ENCODE measurements at regions not wholly inside any gene's neighbourhood (a gene's known extent, or its start where the extent isn't known, plus 50 kb on each side); places are given as distances from the start of the nearest gene placed in this dataset.

GRCh38 chr1:213615226-213615916, 372.4 kb upstream of the PROX1 start:
- H3K36me3 Mint-ChIP-seq (ENCODE audit: insufficient read depth), result no peaks in the 10 kb centered on the region
- no peaks in the 10 kb centered on the region for H3K9me3 Mint-ChIP-seq (ENCODE audit: low read depth)
- H3K4me3 Mint-ChIP-seq (ENCODE audit: low read depth), result no peak overlapping the region
- no peak overlapping the region for H3K27ac Mint-ChIP-seq
- TF ChIP-seq, protein P1, sequence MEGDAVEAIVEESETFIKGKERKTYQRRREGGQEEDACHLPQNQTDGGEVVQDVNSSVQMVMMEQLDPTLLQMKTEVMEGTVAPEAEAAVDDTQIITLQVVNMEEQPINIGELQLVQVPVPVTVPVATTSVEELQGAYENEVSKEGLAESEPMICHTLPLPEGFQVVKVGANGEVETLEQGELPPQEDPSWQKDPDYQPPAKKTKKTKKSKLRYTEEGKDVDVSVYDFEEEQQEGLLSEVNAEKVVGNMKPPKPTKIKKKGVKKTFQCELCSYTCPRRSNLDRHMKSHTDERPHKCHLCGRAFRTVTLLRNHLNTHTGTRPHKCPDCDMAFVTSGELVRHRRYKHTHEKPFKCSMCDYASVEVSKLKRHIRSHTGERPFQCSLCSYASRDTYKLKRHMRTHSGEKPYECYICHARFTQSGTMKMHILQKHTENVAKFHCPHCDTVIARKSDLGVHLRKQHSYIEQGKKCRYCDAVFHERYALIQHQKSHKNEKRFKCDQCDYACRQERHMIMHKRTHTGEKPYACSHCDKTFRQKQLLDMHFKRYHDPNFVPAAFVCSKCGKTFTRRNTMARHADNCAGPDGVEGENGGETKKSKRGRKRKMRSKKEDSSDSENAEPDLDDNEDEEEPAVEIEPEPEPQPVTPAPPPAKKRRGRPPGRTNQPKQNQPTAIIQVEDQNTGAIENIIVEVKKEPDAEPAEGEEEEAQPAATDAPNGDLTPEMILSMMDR (IDR thresholded peaks at IDR 0.05; ENCODE audit: unreplicated experiment), result no peak
- no peak for DNase-seq (ENCODE audit: low spot score, unreplicated experiment)
- peaks cover 3% of the 10 kb centered on the region for H3K27me3 Mint-ChIP-seq
- H3K4me1 Mint-ChIP-seq (ENCODE audit: low read depth), result peaks cover 2% of the 10 kb centered on the region

- Mint-ChIP-seq H3K36me3 (ENCODE audit: insufficient read depth) (no peaks in the 10 kb centered on the region), H3K4me1 (ENCODE audit: low read depth) (peaks cover 6% of the 10 kb centered on the region), H3K9me3 (ENCODE audit: low read depth) (no peaks in the 10 kb centered on the region), H3K4me3 (ENCODE audit: low read depth) (no peak overlapping the region), H3K27me3 (peaks cover 3% of the 10 kb centered on the region), H3K27ac (no peak overlapping the region)
- DNase-seq (ENCODE audit: low spot score, unreplicated experiment), result no peak
- TF ChIP-seq, protein P1 (IDR thresholded peaks at IDR 0.05; ENCODE audit: unreplicated experiment), result no peak
Observed at GRCh38 chr1:213617133-213617532, 370.6 kb upstream of the PROX1 start.

DNA sequence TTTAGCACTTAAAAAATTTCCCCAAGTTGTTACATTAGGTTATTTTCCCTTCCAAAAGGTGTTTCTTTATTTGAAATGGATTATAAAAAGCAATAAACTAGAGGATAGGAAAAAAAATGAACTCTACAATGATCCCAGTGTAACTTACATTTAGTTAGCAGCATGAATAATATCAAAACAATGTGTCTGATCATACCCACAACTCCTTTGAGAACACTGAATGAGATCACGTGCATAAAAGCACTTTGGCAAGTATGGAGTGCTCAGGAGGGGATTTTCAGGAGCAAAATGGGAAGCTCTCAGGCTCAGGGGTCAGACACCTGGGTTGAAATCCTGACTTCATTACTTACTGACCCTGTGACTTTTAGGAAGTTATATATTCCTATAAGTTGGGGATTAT, 369.7 kb upstream of the PROX1 start:
- TF ChIP-seq, protein P1 (IDR thresholded peaks at IDR 0.05; ENCODE audit: unreplicated experiment), result no peak
- peaks cover 3% of the 10 kb centered on the region for H3K27me3 Mint-ChIP-seq
- DNase-seq (ENCODE audit: low spot score, unreplicated experiment), result no peak
- no peak overlapping the region for H3K27ac Mint-ChIP-seq
- peaks cover 6% of the 10 kb centered on the region for H3K4me1 Mint-ChIP-seq (ENCODE audit: low read depth)
- no peak overlapping the region for H3K4me3 Mint-ChIP-seq (ENCODE audit: low read depth)
- H3K36me3 Mint-ChIP-seq (ENCODE audit: insufficient read depth), result no peaks in the 10 kb centered on the region
- H3K9me3 Mint-ChIP-seq (ENCODE audit: low read depth), result no peaks in the 10 kb centered on the region

- no peaks in the 10 kb centered on the region for H3K9me3 Mint-ChIP-seq (ENCODE audit: low read depth)
- peaks cover 3% of the 10 kb centered on the region for H3K27me3 Mint-ChIP-seq
- H3K4me1 Mint-ChIP-seq (ENCODE audit: low read depth), result peaks cover 10% of the 10 kb centered on the region
Observed at GRCh38 chr1:213619026-213619425, 368.7 kb upstream of the PROX1 start.

DNA sequence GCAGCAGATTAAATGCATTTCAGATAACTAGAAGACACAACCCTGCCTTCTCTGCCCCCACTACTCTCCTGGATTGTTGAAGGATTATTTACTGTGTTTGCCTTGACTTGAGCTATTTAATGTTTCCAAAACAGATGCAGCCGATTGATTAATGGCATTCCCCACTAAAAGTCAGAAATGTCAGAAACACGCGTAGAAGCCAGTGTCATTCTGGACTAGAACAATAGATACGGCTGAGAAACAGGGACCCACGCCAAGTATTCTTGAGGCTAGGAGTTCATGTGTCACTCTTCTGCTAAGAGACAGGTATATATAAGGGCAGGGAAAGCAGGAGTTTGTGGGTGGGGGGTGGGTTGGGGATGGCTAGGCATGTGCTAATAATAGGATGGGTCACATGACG, 366.7 kb upstream of the PROX1 start:
- Mint-ChIP-seq H3K27ac (peak overlapping the region; percentile 4), H3K9me3 (ENCODE audit: low read depth) (no peaks in the 10 kb centered on the region), H3K27me3 (peaks cover under 1% of the 10 kb centered on the region), H3K4me3 (ENCODE audit: low read depth) (no peak overlapping the region), H3K4me1 (ENCODE audit: low read depth) (peaks cover 9% of the 10 kb centered on the region), H3K36me3 (ENCODE audit: insufficient read depth) (no peaks in the 10 kb centered on the region)
- DNase-seq (ENCODE audit: low spot score, unreplicated experiment), result no peak
- TF ChIP-seq, protein P1 (IDR thresholded peaks at IDR 0.05; ENCODE audit: unreplicated experiment), result no peak

More at GRCh38 chr1:213619026-213619425, 368.7 kb upstream of the PROX1 start:
- Mint-ChIP-seq H3K27ac (no peak overlapping the region), H3K4me3 (ENCODE audit: low read depth) (no peak overlapping the region), H3K36me3 (ENCODE audit: insufficient read depth) (no peaks in the 10 kb centered on the region)
- TF ChIP-seq, protein P1 (IDR thresholded peaks at IDR 0.05; ENCODE audit: unreplicated experiment), result no peak
- no peak for DNase-seq (ENCODE audit: low spot score, unreplicated experiment)

Data from progenitor cell of endocrine pancreas (in vitro differentiated cells).